T47D (cell line): ENCODE measurements at regions not wholly inside any gene's neighbourhood (a gene's known extent, or its start where the extent isn't known, plus 50 kb on each side); places are given as distances from the start of the nearest gene placed in this dataset.
"Not testable (repeated sequence)": the region's sequence is repeated elsewhere in the genome, so short reads cannot be mapped to it uniquely, and the experiment has no call there.

Experiments
- DNase-seq, 2 experiments: peaks; one replicate each; pipeline versions ENCODE4 v3.0.0 to v3.0.0-alpha.2; 2011 to 2012; ENCODE audit warnings: low read depth in 1 of 2, low spot score in 1 of 2
- JUND ChIP-seq: IDR thresholded peaks from 2 replicates; pipeline ENCODE4 v1.6.1; 2012; ENCODE audit warnings: low read depth
- in situ Hi-C: cut with HindIII; loops from 2 replicates; pipeline ENCODE4 v1.10.0; 2016; ENCODE audit warnings: low sequenced_read_pairs, low pct_unique_long_range_greater_than_20kb

GRCh38 chr3:90054311-90054710 is 946.9 kb downstream of the EPHA3 start:
- in situ Hi-C loops: no loop called here
- no peak for TF ChIP-seq JUND
- no peak for DNase-seq

- in situ Hi-C loops: no loop called here
- TF ChIP-seq JUND: no peak
- no peak for DNase-seq
These were observed 948.2 kb downstream of the EPHA3 start for GRCh38 chr3:90055666-90056065.

GRCh38 chr3:90056281-90057032 is 949.0 kb downstream of the EPHA3 start:
- in situ Hi-C loops: no loop called here
- no peak for TF ChIP-seq JUND
- no peak for DNase-seq

GRCh38 chr3:90062016-90062415 is 954.6 kb downstream of the EPHA3 start:
- in situ Hi-C loops: no loop called here
- no peak for TF ChIP-seq JUND
- DNase-seq: no peak

GRCh38 chr3:90062631-90063200 is 955.3 kb downstream of the EPHA3 start:
- DNase-seq: no peak
- in situ Hi-C loops: no loop called here
- no peak for TF ChIP-seq JUND

GRCh38 chr3:90068783-90069182 is 961.4 kb downstream of the EPHA3 start:
- TF ChIP-seq JUND: no peak
- in situ Hi-C loops: no loop called here
- no peak for DNase-seq

GRCh38 chr3:90069748-90070147 is 962.3 kb downstream of the EPHA3 start:
- TF ChIP-seq JUND: no peak
- no peak for DNase-seq
- in situ Hi-C loops: no loop called here

GRCh38 chr3:90076136-90076535 is 968.7 kb downstream of the EPHA3 start:
- no peak for DNase-seq
- no peak for TF ChIP-seq JUND
- in situ Hi-C loops: no loop called here

- in situ Hi-C loops: no loop called here
- no peak for DNase-seq
- no peak for TF ChIP-seq JUND
These were observed 973.6 kb downstream of the EPHA3 start for GRCh38 chr3:90080988-90081387.

GRCh38 chr3:90086297-90086696 is 978.9 kb downstream of the EPHA3 start:
- in situ Hi-C loops, DNase-seq: not testable (repeated sequence)

GRCh38 chr3:90087703-90088102 is 980.3 kb downstream of the EPHA3 start:
- DNase-seq: no peak
- in situ Hi-C loops: no loop called here
- TF ChIP-seq JUND: no peak

- TF ChIP-seq JUND: no peak
- DNase-seq: peak in 1 of 2 experiments; percentile 31
- in situ Hi-C loops: no loop called here
These were observed 984.1 kb downstream of the EPHA3 start for GRCh38 chr3:90091549-90091948.

GRCh38 chr3:90092994-90093393 is 985.6 kb downstream of the EPHA3 start:
- no peak for TF ChIP-seq JUND
- in situ Hi-C loops: no loop called here
- DNase-seq: peak in 1 of 2 experiments; percentile 26

- no peak for TF ChIP-seq JUND
- no peak for DNase-seq
- in situ Hi-C loops: no loop called here
These were observed 988.4 kb downstream of the EPHA3 start for GRCh38 chr3:90095811-90096210.
